GM12892 (cell line): ENCODE measurements at regions not wholly inside any gene's neighbourhood (a gene's known extent, or its start where the extent isn't known, plus 50 kb on each side); places are given as distances from the start of the nearest gene placed in this dataset.

Source experiments
- DNase-seq: peaks from one replicate; pipeline ENCODE4 v3.0.0; 2011; ENCODE audit not compliant: insufficient read length
- FAIRE-seq: peaks from 2 replicates; lab custom pipeline; 2011; peaks lifted over from hg19 to GRCh38; lab: Jason Lieb, UNC
- POLR2A ChIP-seq: IDR thresholded peaks from 2 replicates; pipeline ENCODE4 v1.6.1; 2011; ENCODE audit warnings: low read depth, low read length, control low read depth
- POLR2AphosphoS5 ChIP-seq: IDR thresholded peaks from 2 replicates; pipeline ENCODE4 v1.6.1; 2011; ENCODE audit warnings: low read depth, low read length, control low read depth
- TAF1 ChIP-seq: IDR thresholded peaks from 2 replicates; pipeline ENCODE4 v1.6.1; 2011; ENCODE audit warnings: low read depth, mild to moderate bottlenecking, control low read depth, low read length, borderline replicate concordance

GRCh38 chr1:116852910-116853309 lies 56.8 kb upstream of the PTGFRN start:
- DNase-seq (no peak), FAIRE-seq (no peak)
- no peak for TF ChIP-seq POLR2AphosphoS5
- TF ChIP-seq POLR2A, result no peak
- no peak for TF ChIP-seq TAF1

- TF ChIP-seq POLR2A, result no peak
- TF ChIP-seq TAF1, result no peak
- TF ChIP-seq POLR2AphosphoS5, result no peak
- FAIRE-seq (no peak), DNase-seq (no peak)
Observed at GRCh38 chr1:116853680-116854402, 55.9 kb upstream of the PTGFRN start.

DNA sequence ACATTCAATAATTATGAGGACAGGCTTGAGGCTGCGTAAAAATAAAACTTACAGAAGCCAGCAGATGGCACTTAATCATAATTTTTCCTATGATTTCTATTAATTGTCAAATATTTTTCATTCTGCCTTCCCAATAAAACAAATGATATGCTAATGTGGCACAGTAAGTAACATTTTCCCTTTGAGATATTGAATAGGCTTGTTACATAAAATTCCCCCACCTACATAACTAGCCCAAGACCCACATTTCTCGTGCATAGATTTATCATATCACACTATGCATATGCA lies 55.4 kb upstream of the PTGFRN start:
- DNase-seq (no peak), FAIRE-seq (no peak)
- no peak for TF ChIP-seq TAF1
- no peak for TF ChIP-seq POLR2AphosphoS5
- no peak for TF ChIP-seq POLR2A

- FAIRE-seq (no peak), DNase-seq (no peak)
- TF ChIP-seq POLR2AphosphoS5 (no peak), POLR2A (no peak), TAF1 (no peak)
Observed at GRCh38 chr1:116854716-116855115, 55.0 kb upstream of the PTGFRN start.

DNA sequence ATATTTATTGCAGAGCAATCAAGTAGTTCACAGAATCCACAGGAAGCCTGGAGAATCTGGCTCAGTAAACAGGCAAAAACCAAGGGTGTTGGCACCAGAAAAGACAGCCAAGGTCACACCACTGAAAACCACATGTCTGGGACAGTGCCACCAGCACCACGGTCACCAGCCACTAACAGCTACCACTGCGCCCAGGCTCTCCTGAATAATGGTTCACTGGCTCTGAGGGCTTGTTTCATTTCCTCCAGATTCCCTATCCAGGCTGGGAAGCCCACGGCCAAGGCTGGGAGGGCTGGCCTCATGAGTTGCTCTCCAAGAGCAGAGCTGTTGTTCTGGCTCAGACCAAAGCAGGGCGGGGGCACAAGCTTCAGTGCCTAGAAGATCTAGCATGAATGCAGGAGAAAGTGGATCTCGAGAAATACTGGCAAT lies 54.5 kb upstream of the PTGFRN start:
- no peak for TF ChIP-seq TAF1
- TF ChIP-seq POLR2A, result no peak
- TF ChIP-seq POLR2AphosphoS5, result no peak
- DNase-seq (no peak), FAIRE-seq (no peak)

- DNase-seq (no peak), FAIRE-seq (no peak)
- no peak for TF ChIP-seq POLR2A
Observed at GRCh38 chr1:116855773-116856201, 53.9 kb upstream of the PTGFRN start.

DNA sequence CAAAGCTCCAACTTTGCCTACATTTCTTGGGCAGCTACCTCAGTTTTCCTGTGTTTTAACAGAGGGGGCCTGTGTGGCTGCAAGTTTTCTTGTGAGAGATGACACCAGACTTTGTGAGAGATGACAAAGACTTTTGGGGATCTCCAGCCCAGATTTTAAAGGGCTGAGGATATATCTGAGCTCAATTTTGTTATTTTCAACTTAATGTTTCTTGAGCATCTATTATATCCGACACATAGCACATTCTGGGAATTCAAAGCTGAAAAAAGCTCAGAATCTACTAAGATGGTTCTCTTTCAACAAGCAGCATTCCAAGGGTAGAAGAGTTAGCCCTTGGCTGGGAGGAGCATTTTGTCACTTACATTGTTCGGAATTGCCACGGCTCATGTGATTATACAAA lies 53.4 kb upstream of the PTGFRN start:
- no peak for FAIRE-seq
- TF ChIP-seq POLR2AphosphoS5 (no peak), TAF1 (no peak), POLR2A (no peak)
- DNase-seq, result no peak

GRCh38 chr1:116857092-116857491 lies 52.6 kb upstream of the PTGFRN start:
- FAIRE-seq, result no peak
- no peak for TF ChIP-seq TAF1
- TF ChIP-seq POLR2A, result no peak
- TF ChIP-seq POLR2AphosphoS5, result no peak

More at GRCh38 chr1:116857092-116857491, 52.6 kb upstream of the PTGFRN start:
- DNase-seq, result no peak
